GF-D8 (cell line): ENCODE measurements at regions not wholly inside any gene's neighbourhood (a gene's known extent, or its start where the extent isn't known, plus 50 kb on each side); places are given as distances from the start of the nearest gene placed in this dataset.
"Not testable (repeated sequence)": the region's sequence is repeated elsewhere in the genome, so short reads cannot be mapped to it uniquely, and the experiment has no call there.

Source experiments
- DNase-seq: peaks from one replicate; lab custom pipeline; 2025; lab: John Stamatoyannopoulos, UW

GRCh38 chr4:34880246-34880645, 1364.1 kb downstream of the ARAP2 start:
- DNase-seq, result no peak

DNA sequence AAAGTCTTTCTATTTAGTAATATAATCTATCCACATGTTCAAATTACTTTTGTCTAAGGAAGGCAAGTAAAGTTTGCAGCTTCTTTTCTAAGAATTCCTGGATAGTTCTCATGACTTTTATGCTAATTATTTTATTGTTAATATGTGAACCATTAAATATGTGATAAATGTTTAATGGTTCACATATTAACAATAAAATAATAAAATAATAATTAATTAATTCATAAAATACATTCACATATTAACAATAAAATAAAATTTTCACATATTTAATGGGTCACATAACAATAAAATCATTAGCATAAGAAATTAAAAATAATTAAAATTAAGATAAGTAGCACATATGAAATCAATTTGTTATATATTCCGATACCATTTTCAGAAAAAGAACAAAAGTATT, 1352.4 kb downstream of the ARAP2 start:
- DNase-seq, result no peak

DNA sequence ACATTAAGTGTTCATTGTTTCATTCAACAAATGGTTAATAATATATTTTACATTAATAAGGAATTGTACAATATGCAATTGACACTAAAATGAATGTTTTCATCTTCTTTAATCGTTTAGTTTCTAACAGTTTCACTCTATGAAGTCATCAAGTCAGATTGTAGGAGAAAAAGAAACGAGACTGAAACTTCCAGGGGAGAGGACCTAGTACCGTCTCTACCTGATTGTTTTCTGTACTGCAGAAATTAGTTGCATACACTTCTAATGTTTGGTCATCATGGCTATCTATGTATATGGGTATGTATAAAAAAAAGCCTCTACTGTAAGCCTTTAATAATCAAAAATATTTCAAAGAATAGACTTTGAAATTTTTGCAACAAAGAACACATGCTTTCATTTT, 1350.9 kb downstream of the ARAP2 start:
- no peak for DNase-seq

DNA sequence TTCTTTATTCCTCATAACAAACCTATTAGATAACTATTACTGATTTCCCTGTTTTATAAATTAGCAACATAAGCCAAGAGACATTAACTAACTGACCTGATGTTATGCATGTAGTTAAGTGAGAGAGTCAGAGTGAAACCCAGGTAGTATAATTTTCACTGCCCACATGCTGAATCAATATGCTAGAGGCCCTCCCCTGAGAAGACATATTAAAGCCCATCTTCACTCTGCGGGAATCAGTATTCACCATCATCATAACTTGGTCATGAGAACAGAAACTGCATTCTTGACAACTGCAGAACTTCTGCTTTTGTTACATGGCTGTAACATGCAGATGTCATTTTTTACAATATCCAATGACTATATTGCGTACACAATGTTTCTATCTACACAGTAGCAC, 1324.3 kb downstream of the ARAP2 start:
- no peak for DNase-seq

DNA sequence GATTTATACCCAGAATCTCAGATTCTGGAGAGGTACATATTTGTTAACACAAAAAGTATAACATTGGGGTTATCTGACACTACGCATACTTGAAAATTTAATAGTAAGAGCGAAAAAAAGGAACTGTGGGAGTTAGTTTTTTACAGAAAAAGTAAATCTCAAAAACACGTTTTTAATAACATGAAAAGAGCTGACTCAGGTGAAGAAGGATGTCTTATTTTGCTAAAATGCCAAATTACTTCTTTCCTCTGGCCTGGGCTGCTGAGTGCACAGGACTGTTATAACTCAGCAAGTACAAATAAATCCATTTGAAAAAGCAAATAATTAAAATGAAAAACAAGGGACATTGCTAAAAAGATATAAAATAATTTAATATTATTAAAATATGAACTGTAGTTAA, 1322.9 kb downstream of the ARAP2 start:
- no peak for DNase-seq

GRCh38 chr4:34922325-34922724, 1322.0 kb downstream of the ARAP2 start:
- no peak for DNase-seq

DNA sequence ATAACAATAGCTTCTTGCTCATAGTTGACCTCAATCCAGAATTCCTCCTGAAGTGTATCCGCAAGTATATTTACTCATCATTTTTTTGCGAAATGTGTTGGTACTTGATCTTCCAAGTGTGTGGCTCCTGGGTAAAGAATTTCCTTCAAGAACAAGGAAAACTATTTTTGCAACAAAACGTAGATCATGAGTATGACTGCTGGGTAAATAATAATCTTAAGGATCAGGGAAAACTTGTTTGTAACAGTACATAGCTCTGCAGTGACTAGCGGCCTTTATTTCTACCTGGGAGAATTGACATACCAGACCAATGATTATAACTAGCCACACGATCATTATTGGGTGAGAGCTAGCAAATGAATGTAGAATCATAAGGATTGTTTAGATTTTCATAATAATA, 1311.7 kb downstream of the ARAP2 start:
- DNase-seq, result no peak

- no peak for DNase-seq
Measured at GRCh38 chr4:34935739-34936138, 1308.6 kb downstream of the ARAP2 start.

DNA sequence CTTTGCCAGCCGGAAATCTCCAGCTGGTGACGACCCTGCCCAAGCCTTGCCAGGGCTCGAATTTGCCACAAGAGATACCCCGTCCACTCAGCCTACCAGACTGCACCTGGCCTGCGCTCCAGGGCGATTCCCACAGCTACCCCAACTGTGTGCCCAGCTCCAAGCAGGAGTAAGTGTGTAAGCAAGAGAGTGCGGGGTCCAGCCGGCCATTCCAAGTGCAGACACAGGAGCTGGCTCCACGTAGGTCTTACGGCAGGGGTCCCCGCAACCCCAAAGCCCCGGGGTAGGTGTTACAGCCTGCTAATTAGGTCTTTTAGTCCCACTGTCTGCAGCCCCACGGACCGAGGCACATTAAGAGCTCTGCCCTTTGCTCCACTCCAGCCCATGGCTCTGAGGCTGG, 1305.2 kb downstream of the ARAP2 start:
- DNase-seq, result no peak

- no peak for DNase-seq
Measured at GRCh38 chr4:34943741-34944386, 1300.5 kb downstream of the ARAP2 start.

DNA sequence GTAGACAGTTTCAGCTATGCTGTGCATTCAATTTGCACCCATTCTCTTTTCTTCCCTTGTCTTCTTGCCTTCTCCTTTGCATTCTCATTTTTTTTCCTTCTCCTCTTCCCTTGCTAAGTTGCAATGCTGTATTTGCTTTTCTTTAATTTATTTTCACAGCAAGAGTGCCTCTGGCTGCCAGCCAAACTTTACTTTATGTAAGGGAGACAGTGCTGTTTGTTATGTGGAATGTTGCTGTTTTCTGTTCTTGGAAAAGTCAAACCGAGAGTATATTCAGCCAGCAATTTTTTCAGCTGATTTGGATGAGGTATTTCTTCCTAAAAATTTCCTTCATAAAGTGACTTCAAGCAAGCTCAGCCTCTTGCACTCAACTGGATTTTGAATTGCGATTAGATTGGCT, 1293.4 kb downstream of the ARAP2 start:
- DNase-seq, result no peak

- no peak for DNase-seq
Measured at GRCh38 chr4:34953145-34953799, 1291.0 kb downstream of the ARAP2 start.

DNA sequence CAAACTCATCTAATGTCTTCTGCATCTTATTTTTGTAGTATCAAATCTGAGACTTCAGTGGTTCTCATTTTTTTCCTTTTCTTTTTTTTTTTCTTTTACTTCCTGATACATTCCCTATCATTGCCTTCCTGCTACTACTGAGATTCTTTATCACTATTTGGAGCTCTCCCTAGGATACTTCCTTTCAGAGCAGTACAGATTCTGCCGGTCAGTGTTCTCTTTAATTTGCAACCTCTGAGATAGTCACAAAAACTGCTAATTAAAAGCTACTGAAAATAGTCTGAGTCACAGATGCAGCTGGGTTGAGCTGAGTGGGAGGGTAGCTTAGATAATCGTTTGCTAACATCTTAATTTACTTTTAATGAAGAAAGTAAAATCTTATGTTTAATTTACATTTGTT, 1279.7 kb downstream of the ARAP2 start:
- no peak for DNase-seq

- DNase-seq, result no peak
Measured at GRCh38 chr4:34972189-34972588, 1272.1 kb downstream of the ARAP2 start.

DNA sequence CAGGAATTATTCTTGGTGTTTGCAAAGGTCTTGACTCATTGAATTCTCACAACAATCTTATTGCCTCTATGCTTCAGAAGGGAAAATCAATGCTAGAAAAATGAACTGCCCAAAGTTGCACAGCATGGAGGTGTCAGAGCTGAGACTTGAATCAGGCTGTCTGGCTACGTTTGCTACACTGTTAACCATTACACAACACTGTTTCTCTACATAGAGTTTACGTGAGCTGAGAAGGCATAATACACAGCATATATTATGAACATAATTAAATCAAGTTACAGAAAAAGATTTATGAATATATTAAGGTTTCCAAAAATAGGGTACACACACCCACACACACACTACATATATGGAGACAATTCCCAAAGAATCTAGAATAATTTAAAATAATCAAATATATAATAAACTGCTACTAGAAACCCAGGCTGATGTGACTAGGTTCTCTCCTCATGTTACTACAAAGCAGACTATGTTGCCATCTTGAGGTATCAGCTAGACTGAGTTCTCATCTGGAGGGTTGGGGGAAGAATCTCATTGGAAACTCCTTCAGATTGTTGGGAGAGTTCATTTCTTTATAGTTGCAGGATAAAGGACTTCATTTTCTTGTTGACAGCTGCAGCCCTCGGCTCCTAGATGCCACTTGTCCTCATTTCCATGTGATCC, 1270.5 kb downstream of the ARAP2 start:
- no peak for DNase-seq

DNA sequence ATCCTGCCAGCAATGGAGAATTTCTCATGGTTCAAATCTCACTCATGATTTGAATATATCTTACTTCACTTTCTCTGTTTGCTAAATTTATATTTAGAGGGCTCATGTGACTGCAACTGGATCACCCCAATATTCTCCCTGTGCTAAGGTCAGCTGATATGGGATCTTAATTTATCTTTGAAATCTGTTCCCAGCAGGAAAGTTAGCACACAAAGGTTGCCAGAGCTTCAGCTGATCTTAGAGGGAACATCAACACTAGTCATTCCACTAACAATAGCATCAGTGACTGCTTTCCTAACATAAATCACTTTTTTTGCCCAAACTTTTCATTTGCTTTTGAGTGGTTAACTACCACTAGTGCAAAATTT, 1270.0 kb downstream of the ARAP2 start:
- no peak for DNase-seq

DNA sequence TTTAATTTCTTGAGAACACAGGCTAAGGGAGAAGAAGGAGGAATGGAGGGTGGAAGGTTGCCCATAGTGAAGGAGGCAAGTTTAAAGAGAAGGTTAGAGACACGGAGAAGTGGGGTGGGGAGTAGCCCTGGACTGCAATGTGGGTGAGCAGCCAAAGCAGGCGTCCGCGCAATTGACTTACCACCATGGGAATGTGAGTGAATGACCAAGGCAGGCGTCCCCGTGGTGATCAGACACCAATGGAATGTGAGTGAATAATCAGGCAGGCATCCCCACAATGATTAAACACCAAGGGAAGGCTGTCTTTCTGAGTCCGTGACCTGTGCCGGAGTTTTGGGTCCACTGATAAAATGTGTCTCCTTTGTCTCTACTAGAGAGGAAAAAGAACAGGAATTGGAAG, 1223.1 kb downstream of the ARAP2 start:
- not testable (repeated sequence) for DNase-seq

GRCh38 chr4:35025152-35025834, 1219.0 kb downstream of the ARAP2 start:
- DNase-seq, result no peak

DNA sequence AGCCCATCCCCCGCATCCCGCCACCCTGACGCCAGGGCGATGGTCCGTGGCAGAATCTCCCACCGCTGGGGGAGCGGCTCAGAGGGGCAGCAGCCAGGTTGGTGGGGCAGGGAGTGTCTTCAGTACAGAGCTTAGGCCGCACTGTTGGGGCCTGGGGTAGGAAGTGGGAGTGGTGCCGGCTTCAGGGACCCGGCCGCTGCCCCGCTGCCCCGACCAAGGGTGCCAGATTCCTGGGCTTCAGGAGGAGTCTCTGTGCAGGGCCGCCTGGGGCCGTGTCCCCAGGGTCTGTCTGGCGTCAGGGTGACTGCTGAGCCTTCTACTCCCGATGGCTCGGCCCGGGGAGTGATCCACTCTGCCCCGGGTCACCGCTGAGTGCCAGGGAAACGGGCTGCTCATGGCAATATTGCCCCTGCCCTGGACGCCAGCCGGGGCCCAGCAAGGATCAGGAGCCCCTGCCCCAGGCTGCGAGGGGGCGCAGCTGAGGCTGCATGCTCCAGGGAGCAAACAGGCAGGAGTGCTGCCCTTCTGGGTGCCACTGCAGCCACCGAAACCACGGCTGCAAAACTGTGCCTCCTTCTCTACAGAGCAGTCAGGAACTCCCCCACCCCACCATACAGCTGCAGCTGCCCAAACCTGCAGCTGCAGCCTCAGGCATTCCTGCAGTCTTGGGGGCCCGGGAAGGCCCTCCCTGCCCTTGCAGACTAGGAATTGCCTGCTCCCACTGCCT, 1206.1 kb downstream of the ARAP2 start:
- no peak for DNase-seq

DNA sequence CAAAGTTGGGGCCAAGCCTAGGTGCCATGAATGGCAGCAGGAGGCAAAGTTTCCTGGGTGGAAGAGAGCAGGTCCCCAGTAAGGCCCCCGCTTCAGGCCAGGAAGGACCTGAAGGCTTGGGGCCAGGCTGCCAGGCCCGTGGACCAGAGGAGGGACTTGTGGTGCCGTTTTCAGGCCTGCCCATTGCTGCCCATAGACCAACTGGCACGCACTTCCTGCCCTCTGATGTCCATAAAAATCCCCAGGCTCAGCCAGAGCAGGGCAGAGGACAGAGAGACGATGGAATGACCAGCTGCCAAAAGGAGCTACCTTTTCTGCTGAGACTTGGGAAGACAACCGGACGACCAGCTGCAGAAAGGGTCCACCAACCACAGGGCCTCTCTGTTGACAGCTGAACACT, 1205.5 kb downstream of the ARAP2 start:
- DNase-seq, result no peak

DNA sequence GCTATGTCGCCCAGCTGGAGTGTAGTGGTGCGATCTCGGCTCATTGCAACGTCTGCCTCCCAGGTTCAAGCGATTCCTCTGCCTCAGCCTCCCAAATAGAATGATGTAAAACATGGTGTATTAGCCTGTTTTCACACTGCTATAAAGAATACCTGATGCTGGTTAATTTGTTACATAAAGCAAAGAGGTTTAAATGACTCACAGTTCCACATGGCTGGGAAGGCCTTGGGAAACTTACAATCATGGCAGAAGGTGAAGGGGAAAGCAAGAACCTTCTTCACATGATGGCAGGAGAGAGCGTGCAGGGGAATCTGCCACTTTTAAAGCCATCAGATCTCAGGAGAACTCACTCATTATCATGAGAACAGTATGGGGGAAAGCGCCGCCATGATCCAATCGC, 1191.8 kb downstream of the ARAP2 start:
- DNase-seq, result no peak

GRCh38 chr4:35063031-35063570, 1181.2 kb downstream of the ARAP2 start:
- DNase-seq, result no peak
